ENCODE measurements at regions not wholly inside any gene's neighbourhood (a gene's known extent, or its start where the extent isn't known, plus 50 kb on each side); places are given as distances from the start of the nearest gene placed in this dataset.

DNA sequence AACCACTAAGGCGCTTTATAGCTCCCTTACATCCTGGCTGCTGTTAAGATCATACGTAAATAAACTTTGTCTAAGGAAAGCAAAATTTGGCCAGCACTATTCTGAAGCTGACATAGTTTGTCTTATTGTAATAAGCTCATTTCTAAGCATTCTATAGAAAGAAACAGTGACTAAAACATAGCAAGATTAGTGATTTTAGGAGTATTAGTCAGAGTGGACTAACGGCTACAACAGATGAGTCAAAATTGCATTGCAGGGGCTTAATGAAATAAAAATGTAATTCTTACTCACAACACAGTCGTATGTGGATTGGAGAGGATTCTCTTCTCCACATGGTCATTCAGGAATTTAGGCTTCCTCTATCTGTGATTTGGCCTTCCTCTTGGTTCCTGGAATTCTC is 347.6 kb downstream of the GADD45G start (continued):
- TF ChIP-seq ETV6 (conservative IDR thresholded peaks at IDR 0.05 in 1 of 2, IDR thresholded peaks at IDR 0.05 in 1 of 2; ENCODE audit: borderline replicate concordance in 1 of 2, low read depth in 1 of 2) (peak in 1 of 2 experiments; percentile 61; a peak in 1 of 4 replicates), POLR2AphosphoS2 (IDR thresholded peaks at IDR 0.05; ENCODE audit: low read depth, low read length) (no peak), ZSCAN29 (IDR thresholded peaks at IDR 0.05) (no peak), PRDM15 (CRISPR knock-in tag; IDR thresholded peaks at IDR 0.05) (no peak), SMC3 (IDR thresholded peaks at IDR 0.05; ENCODE audit: borderline replicate concordance, low read length) (no peak), SPI1 (IDR thresholded peaks at IDR 0.05; ENCODE audit: borderline replicate concordance, insufficient read depth, low read depth, low read length) (no peak), EED (IDR thresholded peaks at IDR 0.05; ENCODE audit: low read depth) (peak; percentile 84), RUNX3 (IDR thresholded peaks at IDR 0.05; ENCODE audit: low read length) (peak; percentile 78), CREM (IDR thresholded peaks at IDR 0.05; ENCODE audit: low read depth) (peak; percentile 95), POLR2A (IDR thresholded peaks at IDR 0.05; ENCODE audit: low read depth, low read length) (no peak), CREB1 (IDR thresholded peaks at IDR 0.05; ENCODE audit: low read depth) (0 out of 2 replicates have a peak, but pooled peaks have one; percentile 45), BHLHE40 (IDR thresholded peaks at IDR 0.05; ENCODE audit: borderline replicate concordance in 1 of 2, low read depth in 2 of 2, low read length in 1 of 2) (no peak), SIX5 (IDR thresholded peaks at IDR 0.05; ENCODE audit: low read depth, low read length, severe bottlenecking) (no peak), RFX5 (IDR thresholded peaks at IDR 0.05; ENCODE audit: low read depth, low read length) (no peak), CBFB (IDR thresholded peaks at IDR 0.05; ENCODE audit: low read depth) (no peak), GABPA (IDR thresholded peaks at IDR 0.05; ENCODE audit: low read depth) (peak; percentile 77; the same call in 1 of the 2 replicates), BCLAF1 (IDR thresholded peaks at IDR 0.05) (no peak), WRNIP1 (IDR thresholded peaks at IDR 0.05; ENCODE audit: borderline replicate concordance, low read depth, low read length) (no peak), MEF2B (IDR thresholded peaks at IDR 0.05; ENCODE audit: partially characterized antibody, poor library complexity, severe bottlenecking) (no peak), FOS (IDR thresholded peaks at IDR 0.05; ENCODE audit: borderline replicate concordance, extremely low read depth, insufficient read length) (no peak), MXI1 (IDR thresholded peaks at IDR 0.05; ENCODE audit: low read depth, low read length) (no peak), NFIC (IDR thresholded peaks at IDR 0.05; ENCODE audit: low read depth, low read length) (peak; percentile 99), ATF3 (IDR thresholded peaks at IDR 0.05; ENCODE audit: borderline replicate concordance, extremely low read depth, low read depth, low read length) (no peak)
